Parathyroid adenoma (tissue), 2 donors: ENCODE measurements at regions not wholly inside any gene's neighbourhood (a gene's known extent, or its start where the extent isn't known, plus 50 kb on each side); places are given as distances from the start of the nearest gene placed in this dataset.

Experiments
- H2AFZ ChIP-seq: fragments of 300-600 bp; sonication (generic); one replicate; pipeline ENCODE4 v1.7.0; 2017; ENCODE audit warnings: antibody characterized with exemption, mild to moderate bottlenecking
- H3K27ac ChIP-seq: fragments of 300-600 bp; sonication (generic); one replicate; pipeline ENCODE4 v1.7.0; 2017
- H3K27me3 ChIP-seq: fragments of 300-600 bp; sonication (generic); one replicate; pipeline ENCODE4 v1.7.0; 2017; ENCODE audit warnings: low read length; ENCODE audit not compliant: control insufficient read depth, insufficient read depth
- H3K36me3 ChIP-seq: fragments of 300-600 bp; sonication (generic); one replicate; pipeline ENCODE4 v1.7.0; 2017; ENCODE audit warnings: low read length; ENCODE audit not compliant: control insufficient read depth, insufficient read depth
- H3K4me1 ChIP-seq: fragments of 300-600 bp; sonication (generic); one replicate; pipeline ENCODE4 v1.7.0; 2017; ENCODE audit warnings: control low read depth
- H3K4me2 ChIP-seq: fragments of 300-600 bp; sonication (generic); one replicate; pipeline ENCODE4 v1.7.0; 2017; ENCODE audit warnings: low read length
- H3K4me3 ChIP-seq: fragments of 300-600 bp; sonication (generic); one replicate; pipeline ENCODE4 v1.7.0; 2017; ENCODE audit warnings: low read depth, low read length
- H3K79me2 ChIP-seq: fragments of 300-600 bp; sonication (generic); one replicate; pipeline ENCODE4 v1.7.0; 2017; ENCODE audit warnings: control low read depth
- H3K9ac ChIP-seq: fragments of 300-600 bp; sonication (generic); one replicate; pipeline ENCODE4 v1.7.0; 2017; ENCODE audit warnings: mild to moderate bottlenecking
- H3K9me3 ChIP-seq: fragments of 300-600 bp; sonication (generic); one replicate; pipeline ENCODE4 v1.7.0; 2017; ENCODE audit warnings: low read length; ENCODE audit not compliant: control insufficient read depth
- CTCF ChIP-seq: fragments of 300-600 bp; sonication (generic); IDR thresholded peaks from one replicate; pipeline ENCODE4 v1.7.0; 2017; ENCODE audit warnings: antibody characterized with exemption, mild to moderate bottlenecking
- donor health status: primary hyperparathyroidism.

GRCh38 chr4:111556141-111556781, 589.0 kb upstream of the FAM241A start:
- Histone ChIP-seq H2AFZ (no peak overlapping the region), H3K4me3 (no peak overlapping the region), H3K36me3 (no peaks in the 10 kb centered on the region), H3K4me2 (no peak overlapping the region), H3K27me3 (no peaks in the 10 kb centered on the region), H3K79me2 (no peaks in the 10 kb centered on the region), H3K9me3 (no peaks in the 10 kb centered on the region), H3K9ac (no peak overlapping the region), H3K27ac (no peak overlapping the region), H3K4me1 (no peaks in the 10 kb centered on the region)
- TF ChIP-seq CTCF, result no peak

GRCh38 chr4:111556851-111557250, 588.4 kb upstream of the FAM241A start:
- H3K4me3 ChIP-seq, result no peak overlapping the region
- H3K36me3 ChIP-seq, result no peaks in the 10 kb centered on the region
- H3K9ac ChIP-seq, result no peak overlapping the region
- H3K4me2 ChIP-seq, result no peak overlapping the region
- H2AFZ ChIP-seq, result no peak overlapping the region
- H3K4me1 ChIP-seq, result no peaks in the 10 kb centered on the region
- H3K27me3 ChIP-seq, result no peaks in the 10 kb centered on the region
- H3K79me2 ChIP-seq, result no peaks in the 10 kb centered on the region
- no peaks in the 10 kb centered on the region for H3K9me3 ChIP-seq
- TF ChIP-seq CTCF, result no peak
- H3K27ac ChIP-seq, result no peak overlapping the region

DNA sequence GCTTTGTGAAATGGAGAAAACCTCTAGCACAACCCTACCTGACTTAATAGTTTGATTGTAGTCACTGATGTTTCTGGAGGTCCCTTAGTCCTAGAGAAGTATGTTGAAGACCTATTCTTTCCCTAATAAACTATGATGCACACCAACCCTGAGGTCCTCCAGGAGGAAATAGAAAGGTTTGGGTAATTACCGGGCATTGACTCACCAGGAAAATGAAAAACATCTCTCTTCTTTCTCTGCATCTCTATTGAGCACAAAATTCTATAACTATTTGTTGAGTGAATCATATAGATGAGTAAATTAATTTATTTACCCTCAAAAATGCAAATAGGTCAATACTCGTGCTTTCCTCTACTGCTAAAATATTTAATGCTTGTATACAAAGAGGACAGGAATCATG, 582.4 kb upstream of the FAM241A start:
- Histone ChIP-seq H3K27me3 (no peaks in the 10 kb centered on the region), H3K27ac (no peak overlapping the region), H3K79me2 (no peaks in the 10 kb centered on the region), H3K36me3 (no peaks in the 10 kb centered on the region), H2AFZ (no peak overlapping the region), H3K9ac (no peak overlapping the region), H3K4me2 (no peak overlapping the region), H3K9me3 (no peaks in the 10 kb centered on the region), H3K4me3 (no peak overlapping the region), H3K4me1 (no peaks in the 10 kb centered on the region)
- no peak for TF ChIP-seq CTCF

DNA sequence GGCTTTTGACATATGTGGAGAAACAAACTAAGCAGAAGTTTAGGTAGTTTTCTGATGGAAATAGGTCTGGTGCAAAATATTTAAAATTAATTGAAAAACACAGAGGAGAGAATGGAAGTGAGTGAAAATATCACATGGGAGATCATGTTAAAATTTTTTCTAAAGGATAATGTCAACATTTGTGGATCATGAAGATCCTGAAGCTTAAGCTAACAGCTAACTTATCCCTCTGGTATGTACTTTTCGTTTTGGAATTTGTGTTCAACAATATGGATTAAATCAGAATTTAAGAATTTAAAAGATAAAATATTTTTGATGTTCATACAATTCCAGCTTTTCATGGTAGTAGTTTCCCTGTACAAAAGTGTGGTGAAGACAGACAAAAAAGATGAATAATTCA, 572.8 kb upstream of the FAM241A start:
- no peak overlapping the region for H3K9ac ChIP-seq

More for the DNA sequence above, 572.8 kb upstream of the FAM241A start:
- no peak for TF ChIP-seq CTCF
- Histone ChIP-seq H3K79me2 (no peaks in the 10 kb centered on the region), H3K4me3 (no peak overlapping the region), H3K27me3 (no peaks in the 10 kb centered on the region), H3K4me1 (no peaks in the 10 kb centered on the region), H3K27ac (no peak overlapping the region), H3K9me3 (no peaks in the 10 kb centered on the region), H2AFZ (no peak overlapping the region), H3K4me2 (no peak overlapping the region), H3K36me3 (no peaks in the 10 kb centered on the region)
